Fibroblast of lung (primary cell): ENCODE measurements at regions not wholly inside any gene's neighbourhood (a gene's known extent, or its start where the extent isn't known, plus 50 kb on each side); places are given as distances from the start of the nearest gene placed in this dataset.

ENCODE experiments used
- DNase-seq, 2 donors: peaks; one replicate each; pipeline versions ENCODE4 v3.0.0 to v3.0.0-alpha.2; 2010; ENCODE audit warnings: low read depth in 2 of 2
- H2AFZ ChIP-seq: 2 replicates; pipeline ENCODE4 v1.5.1; 2012; ENCODE audit warnings: low read length, control low read depth, inconsistent platforms
- H3K27ac ChIP-seq: 2 replicates; pipeline ENCODE4 v1.5.1; 2011; ENCODE audit warnings: low read length, control low read depth; ENCODE audit not compliant: insufficient read depth
- H3K27me3 ChIP-seq: 2 replicates; pipeline ENCODE4 v1.5.1; 2011; ENCODE audit warnings: mild to moderate bottlenecking, low read length; ENCODE audit not compliant: control insufficient read depth, insufficient read depth
- H3K36me3 ChIP-seq: 2 replicates; pipeline ENCODE4 v1.5.1; 2011; ENCODE audit warnings: low read length; ENCODE audit not compliant: control insufficient read depth, insufficient read depth
- H3K4me1 ChIP-seq: 2 replicates; pipeline ENCODE4 v1.5.1; 2011; ENCODE audit warnings: low read length; ENCODE audit not compliant: control insufficient read depth, insufficient read depth; ENCODE audit errors: extremely low read depth
- H3K4me2 ChIP-seq: 2 replicates; pipeline ENCODE4 v1.5.1; 2011; ENCODE audit warnings: low read length, control low read depth; ENCODE audit not compliant: insufficient read depth; ENCODE audit errors: extremely low read depth
- H3K4me3 ChIP-seq, 4 experiments: fragments of 200-600 bp in 1 of 4; sonication (generic) in 1 of 4; replicated peaks in 1 of 4; 2 replicates each; pipeline ENCODE4 v1.5.1; 2011 to 2016; ENCODE audit warnings: low read length in 4 of 4, low read depth in 3 of 4, mild to moderate bottlenecking in 3 of 4, control low read depth in 2 of 4, inconsistent platforms in 1 of 4, mixed read lengths in 1 of 4; ENCODE audit not compliant: insufficient read depth in 1 of 4; ENCODE audit errors: control extremely low read depth in 1 of 4
- H3K79me2 ChIP-seq: 2 replicates; pipeline ENCODE4 v1.5.1; 2012; ENCODE audit warnings: mild to moderate bottlenecking, low read length, inconsistent platforms; ENCODE audit not compliant: control insufficient read depth, insufficient read depth
- H3K9ac ChIP-seq: 2 replicates; pipeline ENCODE4 v1.5.1; 2011; ENCODE audit warnings: mild to moderate bottlenecking, low read length, control low read depth; ENCODE audit not compliant: insufficient read depth
- H3K9me3 ChIP-seq: 2 replicates; pipeline ENCODE4 v1.5.1; 2012; ENCODE audit warnings: low read depth, low read length; ENCODE audit not compliant: control insufficient read depth, insufficient read depth
- H4K20me1 ChIP-seq: 2 replicates; pipeline ENCODE4 v1.5.1; 2011; ENCODE audit warnings: low read length; ENCODE audit not compliant: control insufficient read depth, insufficient read depth; ENCODE audit errors: extremely low read depth
- CTCF ChIP-seq, 2 donors: IDR thresholded peaks in 1 of 2; conservative IDR thresholded peaks in 1 of 2; 1 replicate in 1 of 2; 2 replicates in 1 of 2; pipeline ENCODE4 v1.5.1; 2011 to 2012; ENCODE audit warnings: low read length in 2 of 2, control low read depth in 1 of 2, inconsistent platforms in 1 of 2, low read depth in 1 of 2, mild to moderate bottlenecking in 1 of 2
- EZH2 ChIP-seq: IDR thresholded peaks from 2 replicates; pipeline ENCODE4 v1.5.1; 2012; ENCODE audit warnings: low read length, control low read depth, mild to moderate bottlenecking; ENCODE audit errors: missing control alignments

DNA sequence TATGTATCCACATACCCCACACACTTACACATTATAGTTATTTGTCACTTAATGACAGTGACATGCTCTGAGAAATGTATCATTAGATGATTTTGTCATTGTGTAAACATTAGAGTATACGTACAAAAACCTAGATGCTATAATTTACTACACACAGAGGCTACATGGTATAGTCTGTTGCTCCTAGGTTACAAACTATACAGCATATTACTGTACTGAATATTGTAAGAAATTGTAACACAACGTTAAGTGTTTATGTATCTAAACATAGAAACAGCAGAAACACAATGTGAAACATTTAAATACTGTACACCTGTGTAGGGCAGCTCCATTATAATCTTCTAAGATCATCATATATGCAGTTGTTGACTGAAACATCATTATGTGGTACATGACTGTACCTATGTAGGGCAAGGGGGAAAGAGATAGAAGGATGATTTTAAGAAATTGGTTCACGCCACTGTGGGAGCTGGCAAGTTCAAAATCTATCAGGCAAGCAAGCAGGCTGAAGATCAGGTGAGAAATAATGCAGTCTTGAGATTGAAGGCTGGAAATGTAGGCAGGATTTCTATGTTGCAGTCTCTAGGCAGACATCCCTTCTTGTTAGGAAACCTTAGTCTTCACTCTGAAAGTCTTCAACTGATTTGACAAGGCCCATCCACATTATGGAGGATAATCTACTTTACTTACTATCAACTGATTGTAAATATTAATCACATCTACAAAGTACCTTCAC lies 78.0 kb upstream of the CPEB2 start:
- no peak overlapping the region for H3K9ac ChIP-seq
- H3K36me3 ChIP-seq = no peaks in the 10 kb centered on the region
- TF ChIP-seq CTCF (conservative IDR thresholded peaks at IDR 0.05 in 1 of 2, IDR thresholded peaks at IDR 0.05 in 1 of 2; ENCODE audit: low read depth in 1 of 2, low read length in 2 of 2) (no peak), EZH2 (no peak)
- no peaks in the 10 kb centered on the region for H4K20me1 ChIP-seq
- H3K9me3 ChIP-seq = no peaks in the 10 kb centered on the region
- no peak for DNase-seq
- no peaks in the 10 kb centered on the region for H3K27me3 ChIP-seq
- H2AFZ ChIP-seq = no peak overlapping the region
- H3K4me3 ChIP-seq = no peak overlapping the region
- H3K27ac ChIP-seq = no peak overlapping the region
- H3K79me2 ChIP-seq = no peaks in the 10 kb centered on the region
- no peaks in the 10 kb centered on the region for H3K4me1 ChIP-seq
- no peak overlapping the region for H3K4me2 ChIP-seq

DNA sequence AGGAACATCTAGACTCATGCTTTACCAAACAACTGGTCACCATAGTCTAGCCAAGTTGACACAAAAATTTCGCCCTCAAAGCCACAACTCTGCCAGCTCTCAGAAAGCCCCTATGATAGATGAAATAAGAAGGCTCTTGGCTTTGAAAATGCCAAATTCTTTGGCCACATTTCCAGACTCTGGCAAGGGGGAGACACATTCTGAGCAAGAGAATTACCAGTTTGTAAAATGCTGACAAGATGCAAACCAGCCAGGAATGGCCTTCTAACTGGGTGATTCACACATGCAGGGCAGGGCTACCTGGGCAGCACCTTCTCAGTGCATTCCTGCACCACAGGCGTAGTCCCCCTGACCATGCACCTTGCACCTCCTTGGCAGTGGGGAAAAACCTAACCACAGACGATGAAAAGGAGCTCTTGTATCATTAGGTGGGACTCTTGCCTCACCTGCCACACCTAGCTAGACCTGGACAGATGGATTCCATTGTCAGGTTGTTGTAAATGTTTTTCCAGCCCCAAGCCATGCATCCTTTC lies 77.4 kb upstream of the CPEB2 start:
- DNase-seq = no peak
- no peak overlapping the region for H3K27ac ChIP-seq
- H3K9me3 ChIP-seq = no peaks in the 10 kb centered on the region

DNA sequence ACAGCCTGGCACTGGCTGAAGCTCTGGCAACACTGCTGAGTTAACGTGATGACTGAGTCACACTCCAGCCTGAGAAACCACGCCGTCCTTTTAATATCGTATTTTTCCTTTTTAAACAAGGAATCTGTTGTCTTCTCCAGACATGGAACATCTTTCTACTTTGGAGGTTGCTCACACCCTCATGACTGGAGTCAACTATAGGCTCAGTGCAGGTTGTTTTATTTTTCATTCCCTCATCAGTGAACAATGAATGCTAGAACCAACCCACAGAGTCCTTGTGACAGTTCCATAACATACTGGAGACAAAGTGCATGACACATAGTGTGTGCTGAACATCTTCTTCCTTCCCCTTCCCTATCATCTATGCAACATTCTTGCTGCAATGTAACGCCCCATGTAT lies 76.8 kb upstream of the CPEB2 start:
- no peak overlapping the region for H2AFZ ChIP-seq
- no peaks in the 10 kb centered on the region for H3K79me2 ChIP-seq

More for the DNA sequence above, 77.4 kb upstream of the CPEB2 start:
- no peak overlapping the region for H2AFZ ChIP-seq
- no peaks in the 10 kb centered on the region for H3K36me3 ChIP-seq
- H4K20me1 ChIP-seq = no peaks in the 10 kb centered on the region
- H3K79me2 ChIP-seq = no peaks in the 10 kb centered on the region
- no peak for TF ChIP-seq CTCF (conservative IDR thresholded peaks at IDR 0.05 in 1 of 2, IDR thresholded peaks at IDR 0.05 in 1 of 2; ENCODE audit: low read depth in 1 of 2, low read length in 2 of 2)
- no peak for TF ChIP-seq EZH2
- no peaks in the 10 kb centered on the region for H3K27me3 ChIP-seq
- no peak overlapping the region for H3K4me3 ChIP-seq
- no peak overlapping the region for H3K9ac ChIP-seq
- no peaks in the 10 kb centered on the region for H3K4me1 ChIP-seq
- no peak overlapping the region for H3K4me2 ChIP-seq

More for the DNA sequence above, 76.8 kb upstream of the CPEB2 start:
- Histone ChIP-seq H3K27ac (no peak overlapping the region), H3K4me2 (no peak overlapping the region), H3K27me3 (no peaks in the 10 kb centered on the region), H3K9me3 (no peaks in the 10 kb centered on the region), H3K4me3 (no peak overlapping the region), H3K9ac (no peak overlapping the region), H4K20me1 (no peaks in the 10 kb centered on the region), H3K4me1 (no peaks in the 10 kb centered on the region), H3K36me3 (no peaks in the 10 kb centered on the region)
- no peak for DNase-seq
- TF ChIP-seq CTCF (conservative IDR thresholded peaks at IDR 0.05 in 1 of 2, IDR thresholded peaks at IDR 0.05 in 1 of 2; ENCODE audit: low read depth in 1 of 2, low read length in 2 of 2) = no peak
- no peak for TF ChIP-seq EZH2
